GM03348 (cell line): ENCODE measurements at regions not wholly inside any gene's neighbourhood (a gene's known extent, or its start where the extent isn't known, plus 50 kb on each side); places are given as distances from the start of the nearest gene placed in this dataset.
A peak's percentile ranks its signal among the peaks of the same experiment; 100 is the strongest.
"Not testable (repeated sequence)": the region's sequence is repeated elsewhere in the genome, so short reads cannot be mapped to it uniquely, and the experiment has no call there.

Source experiments
- DNase-seq: peaks from one replicate; pipeline ENCODE4 v3.0.0; 2012; ENCODE audit warnings: low spot score

DNA sequence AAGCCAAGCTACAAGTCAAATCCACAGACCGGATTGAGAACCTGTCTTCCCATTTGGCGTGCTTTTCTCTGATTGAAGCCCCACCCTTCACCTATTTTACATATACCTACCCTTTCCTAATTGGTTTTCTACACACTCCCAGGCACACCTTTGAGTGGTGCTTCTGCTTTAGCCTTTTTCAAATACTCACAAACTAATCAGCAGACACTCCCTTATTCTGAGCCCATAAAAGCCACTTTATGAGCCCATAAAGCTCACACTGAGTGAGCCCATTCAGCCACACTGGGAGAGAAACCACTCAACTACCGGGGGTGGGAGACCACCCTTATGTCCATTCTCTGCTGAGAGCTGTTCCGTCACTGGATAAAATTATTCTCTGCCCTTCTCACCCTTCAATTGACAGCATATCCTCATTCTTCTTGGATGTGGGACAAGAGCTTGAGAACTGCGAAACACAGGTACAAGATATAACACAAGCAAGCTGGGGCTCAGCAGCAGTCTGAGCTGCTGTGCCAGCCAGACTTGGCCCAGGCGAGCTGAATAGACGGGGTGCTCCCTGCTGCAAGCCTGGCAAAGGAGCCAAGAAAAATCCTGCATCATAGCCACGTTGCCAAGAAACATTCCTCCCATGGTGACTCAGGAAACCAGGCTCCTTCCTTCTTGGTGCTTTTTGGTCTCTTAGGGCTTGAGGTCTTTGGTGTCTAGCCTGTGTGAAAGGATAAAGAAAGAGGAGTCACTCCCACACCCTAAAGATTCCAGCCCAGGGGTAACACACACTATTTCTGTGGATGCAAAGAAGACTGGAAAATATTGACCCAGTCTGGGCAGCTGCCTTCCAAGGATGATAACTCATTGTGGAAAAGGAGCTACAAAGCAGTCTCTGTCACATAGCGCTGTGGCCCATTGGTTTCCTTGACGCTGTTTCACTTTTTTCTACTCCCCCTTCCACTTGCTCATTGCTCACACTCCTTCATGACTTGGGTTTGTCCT is 609.7 kb downstream of the MCTP2 start:
- no peak for DNase-seq

DNA sequence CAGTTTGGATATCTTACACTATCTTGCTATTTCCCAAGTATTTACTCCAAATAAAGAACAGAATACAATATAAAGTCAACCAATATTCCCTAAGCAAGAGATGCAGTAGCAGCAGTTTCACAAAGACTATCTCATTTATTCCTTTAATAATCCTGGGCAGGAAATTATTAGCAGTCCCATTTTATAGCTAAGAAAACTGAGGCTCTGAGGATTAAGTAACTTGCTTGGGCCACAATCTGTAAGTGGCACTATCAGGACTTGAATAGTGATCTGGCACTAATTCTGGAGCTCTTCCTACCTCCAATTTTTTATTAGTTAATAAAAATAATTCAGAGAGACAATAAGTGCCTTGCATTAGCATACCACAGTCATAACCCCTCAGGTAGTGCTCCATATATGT is 611.7 kb downstream of the MCTP2 start:
- no peak for DNase-seq

DNA sequence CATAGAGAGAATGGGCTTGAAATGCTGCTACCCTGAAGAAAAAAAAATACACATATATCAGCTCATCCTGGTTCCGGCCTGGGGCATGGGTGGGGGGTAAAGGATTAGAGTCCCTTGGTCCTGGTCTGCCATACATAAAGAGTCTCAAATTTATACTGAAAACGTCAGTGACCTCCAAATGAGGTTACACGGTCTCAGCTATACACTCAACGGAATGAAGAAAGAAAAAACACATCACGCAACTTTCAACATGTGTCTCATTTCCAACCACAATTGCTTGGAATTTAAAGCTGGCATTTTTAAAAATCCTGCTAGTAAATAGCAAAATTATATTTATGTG is 612.8 kb downstream of the MCTP2 start:
- DNase-seq: no peak

DNA sequence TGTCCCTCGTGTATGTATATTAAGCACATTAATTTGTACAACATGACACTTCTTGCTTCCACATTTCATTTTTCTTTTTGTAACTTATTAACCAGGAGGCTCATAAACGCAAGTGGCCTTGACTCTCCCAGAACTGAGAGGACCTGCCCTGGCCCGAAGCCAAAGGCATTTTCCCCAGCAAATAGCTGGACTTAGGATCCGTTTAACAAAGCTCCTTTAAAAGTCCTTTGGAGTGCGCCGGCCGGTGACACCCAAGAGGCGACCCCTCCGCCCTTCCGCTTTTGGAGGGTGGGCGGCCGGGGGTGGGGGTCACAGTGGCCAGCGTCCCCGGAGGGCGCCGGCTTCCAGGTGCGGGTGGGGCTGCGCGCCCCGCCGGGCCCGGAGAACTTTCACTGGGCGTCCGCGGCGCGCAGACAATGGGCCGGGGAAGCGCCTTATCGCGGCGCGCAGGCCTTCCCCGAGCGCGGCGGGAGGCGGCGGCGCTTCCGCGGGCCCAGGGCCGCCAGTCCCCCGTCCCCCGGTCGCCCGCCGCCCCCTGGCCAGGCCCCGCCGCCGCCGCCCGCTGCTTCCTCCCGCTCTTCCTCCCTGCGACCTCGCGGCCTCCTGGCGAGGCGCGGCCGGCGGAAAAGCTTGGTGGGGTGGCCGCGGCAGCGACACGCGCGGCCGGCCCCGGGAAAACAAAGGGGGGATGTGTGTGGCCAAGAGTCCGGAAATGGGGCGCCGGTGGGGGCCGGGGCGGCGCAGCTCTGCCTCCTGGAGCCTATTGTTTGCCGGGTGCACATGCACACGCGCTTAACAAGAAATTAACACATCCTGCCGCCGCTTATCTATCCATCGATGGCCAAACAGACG is 613.4 kb downstream of the MCTP2 start:
- DNase-seq: peak; percentile 9

DNA sequence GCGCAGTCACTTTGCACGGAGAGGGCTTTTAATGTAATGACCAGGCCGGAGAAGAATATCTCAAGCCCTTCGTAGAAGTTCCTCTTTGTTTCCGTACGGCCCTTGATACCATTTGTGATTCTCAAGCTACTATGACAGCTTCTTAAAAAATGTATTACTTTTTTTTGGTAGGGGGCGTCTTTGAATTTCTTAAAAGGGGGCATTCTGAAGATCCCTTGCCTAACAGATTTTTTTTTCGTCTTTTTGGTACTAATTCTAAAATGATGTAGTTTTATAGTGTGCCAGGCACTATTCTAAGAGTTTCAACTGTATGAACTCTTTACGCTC is 614.0 kb downstream of the MCTP2 start:
- no peak for DNase-seq

DNA sequence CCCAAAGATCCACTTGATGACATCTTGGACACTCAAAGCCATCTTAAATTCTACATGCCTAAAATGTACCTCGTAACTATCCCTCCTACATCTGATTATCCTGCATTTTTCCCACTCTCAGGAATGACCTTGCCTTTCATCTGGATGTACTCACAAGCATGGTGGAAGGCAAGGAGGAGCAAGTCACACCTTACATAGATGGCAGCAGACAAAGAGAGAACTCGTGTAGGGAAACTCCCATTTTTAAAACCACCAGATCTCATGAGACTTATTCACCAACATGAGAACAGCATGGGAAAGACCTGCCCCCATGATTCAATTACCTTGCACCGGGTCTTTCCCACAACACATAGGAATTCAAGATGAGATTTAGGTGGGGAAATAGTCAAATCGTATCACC is 616.0 kb downstream of the MCTP2 start:
- no peak for DNase-seq

DNA sequence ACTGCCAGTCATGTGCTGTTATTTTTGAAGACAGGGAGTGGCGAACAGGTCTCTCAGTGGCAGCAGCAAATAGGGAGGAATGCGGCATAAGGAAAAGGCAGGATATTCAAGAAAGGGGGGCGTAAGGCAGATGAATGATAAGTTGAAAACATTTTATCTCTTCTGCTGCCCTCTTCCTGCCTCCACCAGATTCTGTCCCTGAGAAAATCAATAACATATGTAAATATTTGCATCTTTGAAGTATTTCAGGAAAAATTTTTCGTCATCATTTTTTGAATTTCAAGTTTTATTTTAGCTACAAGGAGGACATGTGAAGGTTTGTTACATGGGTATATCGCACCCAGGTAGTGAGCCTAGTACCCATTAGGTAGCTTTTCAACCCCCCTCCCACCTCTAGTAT is 616.7 kb downstream of the MCTP2 start:
- DNase-seq: no peak

DNA sequence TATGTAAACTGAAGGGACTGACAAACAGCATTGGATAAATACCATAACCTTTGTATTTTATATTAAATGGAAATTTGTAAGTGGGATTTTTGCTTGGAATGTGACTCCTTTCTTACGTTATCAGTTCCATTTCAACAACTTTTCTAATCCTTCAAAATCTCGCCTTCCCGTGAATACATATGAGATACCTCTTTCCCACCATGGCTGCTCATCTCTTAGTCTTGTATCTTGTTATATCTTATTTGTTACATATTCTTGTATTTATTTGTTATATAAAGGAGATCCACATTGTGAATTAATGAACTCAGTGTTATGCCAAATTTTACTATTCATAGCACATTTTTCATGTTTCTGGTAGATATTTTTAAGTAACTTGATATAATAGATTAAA is 623.7 kb downstream of the MCTP2 start:
- no peak for DNase-seq

DNA sequence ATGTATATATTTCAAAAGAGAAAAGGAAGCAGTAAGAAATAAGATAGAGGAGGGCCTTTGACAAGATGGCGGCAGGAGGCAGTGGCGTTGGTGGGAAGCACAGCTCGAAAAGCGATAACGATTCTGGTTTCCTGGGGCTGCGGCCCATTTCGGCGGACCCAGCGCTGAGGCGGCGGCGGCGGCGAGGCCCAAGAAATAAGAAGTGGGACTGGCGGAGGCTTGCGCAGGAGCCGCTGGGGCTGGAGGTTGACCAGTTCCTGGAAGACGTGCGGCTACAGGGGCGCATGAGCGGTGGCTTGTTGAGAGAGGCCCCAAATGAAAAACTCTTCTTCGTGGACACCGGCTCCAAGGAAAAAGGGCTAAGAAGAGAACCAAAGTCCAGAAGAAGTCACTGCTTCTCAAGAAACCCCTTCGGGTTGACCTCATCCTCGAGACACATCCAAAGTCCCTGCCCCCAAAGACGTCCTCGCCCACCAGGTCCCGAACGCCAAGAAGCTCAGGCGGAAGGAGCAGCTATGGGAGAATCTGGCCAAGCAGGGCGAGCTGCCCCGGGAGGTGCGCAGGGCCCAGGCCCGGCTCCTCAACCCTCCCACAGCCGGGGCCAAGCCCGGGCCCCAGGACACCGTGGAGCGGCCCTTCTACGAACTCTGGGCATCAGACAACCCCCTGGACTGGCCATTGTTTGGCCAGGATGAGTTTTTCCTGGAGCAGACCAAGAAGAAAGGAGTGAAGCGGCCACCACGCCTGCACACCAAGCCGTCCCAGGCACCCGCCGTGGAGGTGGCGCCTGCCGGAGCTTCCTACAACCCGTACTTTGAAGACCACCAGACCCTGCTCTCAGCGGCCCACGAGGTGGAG is 624.3 kb downstream of the MCTP2 start:
- no peak for DNase-seq

DNA sequence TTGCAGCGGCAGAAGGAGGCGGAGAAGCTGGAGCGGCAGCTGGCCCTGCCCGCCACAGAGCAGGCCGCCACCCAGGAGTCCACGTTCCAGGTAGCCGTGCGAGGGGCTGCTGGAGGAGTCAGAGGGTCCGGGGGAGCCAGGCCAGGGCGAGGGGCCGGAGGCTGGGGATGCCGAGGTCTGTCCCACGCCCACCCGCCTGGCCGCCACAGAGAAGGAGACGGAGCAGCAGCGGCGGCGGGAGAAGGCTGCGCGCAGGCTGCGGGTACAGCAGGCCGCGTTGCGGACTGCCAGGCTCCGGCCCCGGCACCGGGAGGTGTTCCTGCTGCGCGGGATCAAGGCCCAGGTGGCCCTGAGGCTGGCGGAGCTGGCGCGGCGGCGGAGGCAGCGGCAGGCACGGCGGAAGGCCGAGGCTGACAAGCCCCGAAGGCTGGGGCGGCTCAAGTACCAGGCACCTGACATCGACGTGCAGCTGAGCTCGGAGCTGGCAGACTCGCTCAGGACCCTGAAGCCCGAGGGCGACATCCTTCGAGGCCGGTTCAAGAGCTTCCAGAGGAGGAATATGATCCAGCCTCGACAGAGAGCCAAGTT is 625.0 kb downstream of the MCTP2 start:
- no peak for DNase-seq

DNA sequence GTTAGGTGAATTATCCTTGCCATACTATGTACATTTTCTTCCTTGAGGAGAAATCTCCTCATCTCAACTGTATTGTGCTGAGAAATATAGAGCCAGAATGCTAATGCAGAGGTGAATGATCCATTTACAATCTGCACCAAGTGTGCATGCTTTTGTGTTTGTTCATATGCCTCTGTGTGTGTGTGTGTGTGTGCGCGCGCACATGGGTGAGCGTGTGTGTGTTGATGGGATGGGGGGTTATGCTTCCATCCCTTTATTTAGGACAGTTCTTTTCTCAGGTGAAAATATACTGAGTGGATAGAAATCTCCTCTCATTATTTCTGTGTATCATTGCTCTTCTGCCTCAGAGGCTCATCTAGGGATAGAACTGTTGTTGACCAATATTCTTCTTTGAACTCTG is 626.1 kb downstream of the MCTP2 start:
- no peak for DNase-seq

DNA sequence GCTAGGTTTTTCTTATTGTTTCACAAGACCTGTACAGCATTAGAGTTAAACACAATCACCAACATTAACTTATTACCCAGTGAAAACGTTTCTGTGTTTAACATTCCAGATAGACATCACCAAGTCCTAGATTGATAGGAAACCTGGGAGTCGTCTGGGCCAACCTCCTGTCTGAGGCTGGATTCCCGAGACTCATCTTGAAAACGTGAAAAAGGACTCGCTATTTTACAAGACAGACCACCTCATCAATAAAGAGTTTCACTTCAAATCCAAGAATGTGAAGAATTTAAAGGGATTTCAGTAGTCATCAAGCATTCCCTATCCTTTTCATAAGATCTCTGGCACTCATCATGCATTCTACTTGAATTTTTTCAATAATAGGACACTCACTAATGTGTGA is 626.6 kb downstream of the MCTP2 start:
- no peak for DNase-seq

DNA sequence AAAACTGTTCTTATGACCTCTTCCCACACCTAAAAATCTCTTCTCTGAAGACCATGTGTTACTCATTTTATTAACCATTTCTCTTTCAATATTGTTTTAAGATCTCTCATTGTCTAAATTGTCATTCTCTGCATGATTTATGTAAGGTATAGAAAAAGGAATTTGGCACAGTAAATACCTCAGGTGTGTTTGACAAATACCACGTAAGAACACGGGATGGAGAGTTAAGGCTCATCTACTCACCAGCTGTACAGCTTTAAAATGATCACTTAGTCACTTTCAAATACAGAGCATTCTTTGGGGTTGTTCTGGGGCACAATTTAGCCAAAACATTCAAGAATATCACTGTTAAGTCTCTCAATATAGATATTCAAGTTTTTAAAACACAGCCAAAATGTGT is 627.1 kb downstream of the MCTP2 start:
- no peak for DNase-seq

DNA sequence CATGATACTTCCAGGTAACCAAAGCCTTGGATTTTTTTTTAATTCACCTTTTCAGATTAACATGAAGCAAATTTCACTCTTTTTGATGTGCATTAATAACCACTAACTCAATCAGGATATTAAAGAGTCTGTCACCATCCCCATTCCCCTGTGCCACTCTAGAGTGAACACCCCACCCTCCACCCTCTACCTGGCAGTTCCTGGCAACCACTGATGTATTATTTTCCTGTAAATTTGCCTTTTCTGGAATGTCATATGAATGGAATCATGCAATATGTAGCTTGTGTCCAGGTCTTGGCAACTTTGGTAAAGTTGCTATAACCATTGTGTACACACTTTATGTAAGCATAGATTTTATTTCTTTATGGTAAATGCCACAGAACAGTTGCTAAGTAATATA is 627.6 kb downstream of the MCTP2 start:
- no peak for DNase-seq

DNA sequence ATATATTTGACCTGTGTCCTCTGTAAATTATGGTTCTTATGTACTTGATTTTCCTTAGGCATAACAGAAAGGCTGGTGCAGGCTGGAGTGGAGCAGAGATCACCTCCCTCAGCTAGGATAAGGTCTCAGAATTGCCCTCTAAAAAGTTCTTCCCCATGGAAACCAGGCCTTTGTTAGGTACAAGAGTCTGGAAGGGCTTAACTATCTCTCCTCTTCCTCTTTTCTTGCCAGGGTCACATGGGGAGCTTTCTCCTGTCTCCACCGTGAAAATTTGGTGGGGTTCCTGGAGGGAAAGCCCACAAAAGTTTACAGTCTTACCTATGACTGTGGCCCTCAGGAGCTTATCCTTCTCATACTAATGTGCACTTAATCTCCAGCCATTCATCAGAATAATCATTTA is 633.2 kb downstream of the MCTP2 start:
- DNase-seq: no peak

DNA sequence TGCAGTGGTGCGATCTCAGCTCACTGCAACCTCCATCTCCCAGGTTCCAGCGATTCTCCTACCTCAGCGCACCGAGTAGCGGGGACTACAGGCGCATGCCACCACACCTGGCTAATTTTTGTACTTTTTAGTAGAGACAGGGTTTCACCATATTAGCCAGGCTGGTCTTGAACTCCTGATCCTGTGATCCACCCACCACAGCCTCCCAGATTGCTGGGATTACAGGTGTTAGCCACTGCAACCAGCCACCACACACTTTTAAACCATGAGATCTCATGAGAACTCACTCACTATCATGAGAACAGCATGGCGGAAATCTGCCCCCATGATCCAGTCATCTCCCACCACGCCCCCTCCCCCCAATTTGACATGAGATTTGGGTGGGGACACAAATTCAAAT is 636.9 kb downstream of the MCTP2 start:
- DNase-seq: not testable (repeated sequence)

DNA sequence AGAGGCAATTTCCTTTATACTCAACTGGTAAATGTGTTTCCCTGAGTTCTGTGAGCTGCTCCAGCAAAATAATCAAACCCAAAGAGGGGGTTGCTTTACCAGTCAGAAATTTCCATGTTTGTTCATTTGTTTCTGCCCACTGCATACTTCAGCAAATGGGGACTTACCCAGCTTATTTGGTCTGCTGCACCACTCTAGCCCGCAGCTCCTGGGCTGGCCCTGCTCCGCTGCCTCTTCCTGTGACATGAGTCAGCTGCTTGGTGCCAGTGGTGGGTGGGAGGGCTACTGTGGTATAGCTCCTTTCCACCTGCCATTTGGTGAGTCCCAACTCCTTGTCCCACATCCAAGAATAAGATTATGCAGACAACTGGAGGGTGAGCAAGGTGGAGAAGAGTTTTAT is 644.2 kb downstream of the MCTP2 start:
- no peak for DNase-seq

DNA sequence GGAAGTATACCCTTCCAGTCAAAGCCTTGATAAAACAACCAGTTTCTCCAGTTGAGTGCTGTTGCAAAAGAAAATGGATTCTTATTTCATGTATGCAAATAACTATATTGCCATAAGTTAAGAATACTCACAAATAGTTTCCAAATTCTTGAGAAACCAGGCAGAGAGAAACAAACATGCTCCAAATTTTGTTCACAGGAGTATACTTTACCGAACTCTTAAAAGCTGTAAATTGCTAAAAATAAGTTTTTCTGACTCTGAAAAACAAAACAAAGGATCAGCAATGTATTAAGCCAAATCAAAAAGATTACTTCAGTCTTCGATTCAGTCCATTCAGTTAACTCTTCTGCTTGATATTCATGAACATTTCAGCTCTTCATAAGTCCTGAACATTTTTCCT is 646.5 kb downstream of the MCTP2 start:
- DNase-seq: no peak

DNA sequence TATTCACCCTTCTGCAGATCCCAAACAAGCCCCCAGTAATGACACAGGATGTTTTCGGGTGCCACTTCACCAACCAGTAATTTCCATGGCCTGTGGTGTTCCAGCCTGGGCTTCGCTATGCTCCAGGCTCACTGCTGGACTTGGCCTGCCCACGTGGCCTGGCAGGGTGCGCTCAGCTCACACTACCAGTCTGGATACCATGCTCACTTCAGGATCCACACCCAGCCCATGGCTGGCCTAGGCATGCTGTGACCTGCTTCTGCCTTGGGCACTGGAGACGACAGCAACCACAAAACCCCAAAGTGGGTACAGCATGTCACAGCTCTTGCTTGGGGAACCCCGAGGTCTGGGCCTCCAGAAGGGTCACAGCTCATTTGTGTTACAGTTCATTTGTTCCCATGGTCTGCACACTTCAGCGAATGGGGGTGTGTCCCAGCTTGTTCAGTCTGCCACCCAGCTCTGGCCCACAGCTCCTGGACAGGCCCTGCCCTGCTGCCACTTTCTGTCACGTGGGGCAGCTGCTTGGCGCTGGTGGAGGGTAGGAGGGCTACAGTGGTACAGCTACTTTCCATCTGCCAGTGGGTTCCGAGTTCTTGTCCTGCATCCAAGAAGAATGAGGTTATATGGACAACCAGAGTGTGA is 650.8 kb downstream of the MCTP2 start:
- DNase-seq: no peak

DNA sequence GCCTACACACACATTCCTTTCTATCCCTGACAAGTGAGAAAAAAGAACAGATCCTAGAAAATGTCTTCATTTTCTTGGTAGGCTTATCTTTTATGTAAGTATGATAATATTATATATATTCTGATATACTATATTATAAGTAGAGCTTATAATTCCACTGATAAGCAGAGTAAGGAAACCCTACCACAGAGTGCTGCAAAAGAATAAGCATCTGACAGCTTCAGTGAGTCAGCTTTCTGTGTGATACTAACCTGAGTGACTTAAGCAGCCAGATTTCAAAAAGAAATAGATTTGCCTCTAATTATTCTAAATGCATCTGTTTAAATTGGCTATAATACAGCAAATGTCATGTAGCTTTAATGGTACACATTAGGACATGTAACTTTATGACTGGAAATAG is 656.0 kb downstream of the MCTP2 start:
- DNase-seq: no peak

DNA sequence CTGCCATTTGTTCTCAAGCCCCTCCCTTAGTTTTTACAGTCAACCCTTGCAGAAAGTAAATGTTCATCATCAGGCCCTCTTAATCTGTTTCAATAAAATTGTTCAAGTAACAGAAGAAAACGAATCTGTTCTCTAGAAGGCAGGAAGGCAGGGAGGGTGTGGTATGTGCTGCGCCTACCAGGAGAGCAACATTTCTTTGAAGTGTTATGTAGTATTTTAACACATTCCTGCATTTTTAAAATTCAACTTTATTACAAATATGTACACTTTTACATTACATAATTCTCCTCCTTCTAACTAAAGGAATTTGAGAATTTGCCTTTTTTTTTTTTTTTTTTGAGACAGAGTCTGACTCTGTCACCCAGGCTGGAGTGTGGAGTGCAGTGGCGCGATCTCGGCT is 657.8 kb downstream of the MCTP2 start:
- no peak for DNase-seq

DNA sequence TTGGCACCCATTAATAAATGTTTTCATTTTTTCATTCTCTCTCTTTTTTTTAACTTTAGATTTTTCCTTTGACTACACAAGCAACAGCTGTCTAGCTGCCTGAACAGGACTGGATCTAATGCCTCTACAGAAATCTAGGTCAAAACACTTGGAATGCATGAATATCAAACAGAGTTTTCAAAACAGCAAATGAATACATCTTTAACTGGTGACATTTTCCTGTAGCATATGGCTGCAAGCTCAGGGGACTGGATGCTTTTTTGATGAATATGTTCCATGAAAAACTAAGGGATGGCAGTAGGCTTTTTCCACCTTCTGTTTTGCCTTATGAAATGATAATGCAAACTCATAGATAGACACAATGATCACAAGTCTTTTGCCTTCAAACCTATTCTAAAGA is 661.7 kb downstream of the MCTP2 start:
- no peak for DNase-seq
